ENCODE measurements at regions not wholly inside any gene's neighbourhood (a gene's known extent, or its start where the extent isn't known, plus 50 kb on each side); places are given as distances from the start of the nearest gene placed in this dataset.
A peak's percentile ranks its signal among the peaks of the same experiment; 100 is the strongest.

DNA sequence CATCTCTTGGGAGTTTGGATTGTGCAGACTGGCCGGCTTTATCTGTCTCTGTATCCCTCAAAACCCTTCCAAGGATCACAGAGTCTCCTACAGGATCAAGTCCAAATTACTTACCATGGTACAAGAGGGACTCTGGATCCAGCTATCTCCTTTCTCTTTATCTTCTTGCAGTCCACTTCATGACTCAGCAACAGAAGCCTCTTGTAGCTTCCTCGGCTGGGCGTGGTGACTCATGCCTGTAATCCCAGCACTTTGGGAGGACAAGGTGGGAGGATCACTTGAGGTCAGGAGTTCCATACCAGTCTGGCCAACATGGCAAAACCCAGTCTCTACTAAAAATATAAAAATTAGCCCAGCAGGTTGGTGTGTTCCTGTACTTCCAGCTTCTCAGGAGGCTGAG lies 189.7 kb downstream of the BCAT1 start:
- no peak for DNase-seq

DNA sequence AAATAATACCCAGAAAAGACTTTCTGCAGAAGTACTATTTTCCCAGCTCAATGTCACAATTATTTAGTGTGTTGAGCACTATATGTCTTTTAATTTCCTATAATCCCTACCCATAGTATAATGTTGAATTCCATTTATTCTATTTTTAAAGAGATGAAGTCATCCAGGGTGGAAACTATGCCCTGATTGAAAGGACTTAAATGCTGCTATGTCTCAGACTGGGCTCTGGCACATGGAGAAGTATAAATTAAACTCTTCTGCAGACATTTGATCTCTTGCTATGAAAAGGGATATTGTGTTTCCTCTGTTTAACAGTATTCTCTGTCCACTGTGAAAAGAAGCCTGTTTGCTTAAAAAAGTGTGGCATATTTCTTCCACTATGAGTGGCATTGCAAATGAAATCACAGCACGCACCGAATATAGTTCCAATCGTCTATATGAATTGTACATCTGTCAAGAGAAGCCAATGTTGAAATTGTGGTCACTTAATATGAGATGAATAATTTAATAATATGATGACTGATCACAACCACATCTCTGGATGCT lies 192.3 kb downstream of the BCAT1 start:
- no peak for DNase-seq

DNA sequence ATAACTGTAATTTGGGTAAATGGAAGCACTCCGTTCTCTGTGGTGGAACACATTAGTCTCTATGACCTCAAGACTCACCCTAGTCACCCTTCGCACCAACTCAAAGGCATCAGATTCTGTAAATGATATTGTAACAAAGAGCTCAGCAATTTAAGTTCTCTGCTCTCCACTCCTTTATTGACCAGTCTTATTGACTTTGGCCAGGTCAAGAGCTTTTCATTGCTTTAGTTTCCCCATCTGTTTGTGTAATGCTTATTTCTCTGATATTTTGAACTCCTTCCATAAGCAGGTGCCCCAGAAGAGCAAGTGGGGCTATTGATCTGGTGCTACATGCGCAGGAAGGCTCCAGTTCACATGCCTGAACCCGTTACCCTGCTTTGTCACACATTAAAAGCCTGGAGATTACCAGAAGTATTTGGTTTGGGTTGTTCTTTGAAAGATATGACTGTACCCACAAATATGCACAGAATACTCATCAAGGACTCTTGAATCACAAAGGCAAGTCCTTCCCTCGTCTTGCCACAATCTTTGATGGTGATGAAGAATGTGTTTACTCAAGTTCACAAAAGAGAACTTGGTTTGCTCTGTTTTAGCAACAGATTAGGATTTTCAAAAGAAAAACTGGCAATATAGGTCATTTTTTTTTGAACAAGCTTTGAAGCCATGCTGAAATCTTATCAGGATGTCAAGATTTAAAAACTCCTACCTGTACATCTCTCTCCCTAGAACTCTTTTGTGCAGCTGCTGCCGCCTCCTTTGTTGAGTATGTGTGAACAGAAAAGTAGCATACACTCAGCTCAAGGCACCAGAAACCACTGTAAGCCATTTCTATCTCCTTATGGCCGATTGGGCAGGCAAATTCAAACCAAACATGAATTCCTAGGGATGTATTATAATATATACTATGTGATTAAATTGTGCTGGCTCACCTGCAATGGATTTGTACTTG lies 193.9 kb downstream of the BCAT1 start:
- no peak for DNase-seq

DNA sequence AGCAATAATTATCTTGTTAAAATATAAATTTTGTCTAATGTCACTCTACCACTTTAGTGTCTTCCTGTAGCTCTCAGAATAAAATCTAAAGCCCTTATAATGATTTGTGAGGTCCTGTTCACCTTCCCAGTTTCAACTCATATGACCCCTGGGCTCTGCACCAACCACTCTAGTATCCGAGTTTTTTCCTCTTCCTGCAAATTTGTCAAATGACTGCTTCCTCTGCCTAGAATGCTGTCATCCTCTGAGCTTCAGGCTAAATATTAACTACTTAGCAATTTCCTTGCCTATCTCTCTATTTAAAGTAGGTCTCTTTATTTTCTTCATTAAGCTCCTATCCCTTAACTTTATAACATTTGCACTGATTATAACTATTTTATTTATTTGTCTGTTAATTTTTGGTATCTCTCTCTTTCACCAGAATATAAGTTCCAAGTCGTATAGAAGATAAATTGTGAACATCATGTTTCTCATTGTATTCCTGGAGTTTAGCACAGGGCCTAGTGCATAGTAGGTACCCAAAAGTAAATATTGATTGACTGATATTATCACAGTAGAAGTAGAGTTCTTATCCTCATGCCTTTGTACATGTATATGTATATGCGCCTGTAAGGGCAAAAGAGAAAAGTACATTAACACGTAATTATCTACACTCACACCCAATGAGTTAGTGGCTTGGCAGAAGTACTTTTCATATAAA lies 196.0 kb downstream of the BCAT1 start:
- no peak for DNase-seq

DNA sequence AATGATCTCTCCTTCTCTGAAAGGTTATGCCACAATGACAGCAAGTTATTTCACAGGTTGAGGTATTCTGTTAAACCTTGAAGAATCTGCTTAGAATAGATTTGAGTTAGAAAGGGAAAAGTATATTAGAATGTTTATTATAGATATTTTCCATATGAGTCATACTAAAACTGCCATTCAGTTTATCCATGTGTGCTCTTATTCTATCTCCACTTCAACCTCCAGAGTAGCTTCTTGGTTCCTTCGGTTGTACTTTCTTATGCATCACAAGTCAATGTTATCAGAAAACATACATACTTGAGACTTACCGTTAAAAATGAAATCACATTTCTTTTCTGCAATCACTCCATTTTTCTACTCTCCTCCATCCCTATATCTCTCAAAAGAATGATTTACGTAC lies 197.7 kb downstream of the BCAT1 start:
- no peak for DNase-seq

DNA sequence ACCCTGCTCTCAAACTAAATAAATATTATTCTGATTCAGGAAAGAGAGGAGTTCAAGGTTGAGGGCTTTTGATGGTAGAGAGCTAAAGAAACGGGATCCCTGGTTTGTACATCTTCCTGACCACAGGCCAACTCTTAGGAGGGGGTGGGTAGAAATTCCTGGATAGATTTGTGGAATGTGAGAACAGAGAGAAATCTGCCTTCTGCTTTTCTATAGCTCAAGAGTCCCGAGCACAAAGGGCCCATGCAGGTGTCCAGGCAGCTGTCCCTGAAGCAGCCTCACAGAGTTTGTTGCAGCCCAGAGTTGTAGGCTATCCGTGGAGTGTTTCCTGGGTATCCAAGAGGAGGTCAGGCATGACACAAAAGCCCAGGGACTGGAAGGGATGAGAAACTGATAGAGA lies 198.6 kb downstream of the BCAT1 start:
- no peak for DNase-seq

DNA sequence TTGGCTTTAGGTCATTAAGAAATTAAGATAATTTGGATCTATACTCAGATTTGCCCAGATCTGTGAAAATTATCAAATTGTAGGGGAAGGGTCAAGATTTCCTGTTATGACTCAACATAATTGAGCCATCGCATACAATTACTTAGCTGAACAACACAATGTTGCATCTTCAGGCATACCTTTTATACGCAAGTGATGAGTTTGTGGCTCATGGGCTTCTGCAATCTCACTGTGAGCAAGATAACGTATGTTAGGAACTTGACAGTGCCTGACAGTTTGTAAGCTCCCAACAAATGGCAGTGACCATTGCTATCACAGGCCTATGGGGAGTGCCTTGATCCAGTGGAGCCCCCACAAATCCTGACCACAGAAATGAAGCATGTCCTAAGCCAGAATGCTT lies 199.7 kb downstream of the BCAT1 start:
- DNase-seq, result no peak

DNA sequence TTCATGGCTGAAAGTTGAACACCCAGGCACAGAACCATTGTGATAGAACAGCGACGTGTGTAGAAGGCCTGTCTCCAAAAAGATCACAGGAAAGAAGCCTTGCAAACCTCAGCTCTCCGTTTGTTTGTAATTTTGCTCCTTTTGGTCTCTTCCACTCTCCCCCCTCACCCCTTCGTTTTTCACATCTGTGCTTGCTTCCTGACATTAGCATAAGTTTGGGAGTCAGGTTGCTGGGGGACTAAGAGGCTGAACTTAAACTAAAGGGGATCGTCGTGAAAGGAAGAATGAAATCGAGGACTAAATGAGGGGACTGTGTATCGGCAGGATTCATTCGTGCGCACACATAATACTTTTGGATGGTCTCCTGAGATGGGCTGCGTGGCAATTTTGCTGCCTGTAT lies 200.6 kb downstream of the BCAT1 start:
- no peak for DNase-seq

DNA sequence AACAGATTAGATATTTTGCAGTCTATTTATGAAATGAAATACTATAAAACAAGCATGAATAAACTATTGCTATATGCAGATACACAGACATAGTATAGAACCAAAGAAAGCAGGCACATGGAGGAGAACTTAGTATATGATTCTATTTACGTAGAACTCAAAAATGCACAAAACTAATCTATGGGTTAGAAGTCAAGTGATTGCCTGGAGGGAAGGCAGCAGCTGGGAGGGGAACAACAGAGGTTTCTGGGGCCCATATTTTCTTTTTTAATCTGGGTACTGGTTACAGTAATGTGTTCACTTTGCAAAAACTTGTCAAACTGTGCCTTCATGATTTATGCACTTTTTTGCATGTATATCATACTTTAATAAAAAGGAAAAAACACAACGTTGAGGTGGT lies 202.0 kb downstream of the BCAT1 start:
- DNase-seq, result no peak

DNA sequence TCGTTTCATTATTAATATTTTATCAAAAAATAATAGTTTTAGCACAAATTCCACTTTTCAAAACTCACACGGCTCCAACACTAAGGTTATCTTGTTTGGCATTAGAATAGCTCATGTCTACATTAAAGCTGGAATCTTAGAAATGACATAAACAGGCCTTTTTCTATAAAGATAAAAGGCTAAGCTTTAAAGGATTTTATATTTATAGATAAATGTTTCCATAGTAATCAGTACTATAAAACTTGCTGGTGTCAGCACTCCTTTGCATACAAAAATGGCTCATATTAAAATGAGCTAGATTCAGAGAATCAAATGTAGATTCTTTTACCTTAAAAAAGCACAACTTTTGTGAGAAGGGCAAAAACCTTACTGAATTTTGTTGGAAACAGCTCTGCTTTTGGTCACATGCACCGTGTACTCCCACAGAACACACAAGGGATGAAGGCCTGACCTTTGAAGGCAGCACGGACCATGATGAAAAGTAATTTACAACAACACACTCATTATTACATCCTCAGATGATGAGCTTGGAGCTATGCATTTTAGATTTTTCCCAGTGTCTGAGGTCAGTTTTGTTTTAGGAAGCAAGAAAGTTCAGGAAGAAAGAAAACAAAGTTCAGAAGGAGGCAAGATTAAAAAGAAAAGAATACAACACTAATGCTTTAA lies 202.8 kb downstream of the BCAT1 start:
- no peak for DNase-seq

DNA sequence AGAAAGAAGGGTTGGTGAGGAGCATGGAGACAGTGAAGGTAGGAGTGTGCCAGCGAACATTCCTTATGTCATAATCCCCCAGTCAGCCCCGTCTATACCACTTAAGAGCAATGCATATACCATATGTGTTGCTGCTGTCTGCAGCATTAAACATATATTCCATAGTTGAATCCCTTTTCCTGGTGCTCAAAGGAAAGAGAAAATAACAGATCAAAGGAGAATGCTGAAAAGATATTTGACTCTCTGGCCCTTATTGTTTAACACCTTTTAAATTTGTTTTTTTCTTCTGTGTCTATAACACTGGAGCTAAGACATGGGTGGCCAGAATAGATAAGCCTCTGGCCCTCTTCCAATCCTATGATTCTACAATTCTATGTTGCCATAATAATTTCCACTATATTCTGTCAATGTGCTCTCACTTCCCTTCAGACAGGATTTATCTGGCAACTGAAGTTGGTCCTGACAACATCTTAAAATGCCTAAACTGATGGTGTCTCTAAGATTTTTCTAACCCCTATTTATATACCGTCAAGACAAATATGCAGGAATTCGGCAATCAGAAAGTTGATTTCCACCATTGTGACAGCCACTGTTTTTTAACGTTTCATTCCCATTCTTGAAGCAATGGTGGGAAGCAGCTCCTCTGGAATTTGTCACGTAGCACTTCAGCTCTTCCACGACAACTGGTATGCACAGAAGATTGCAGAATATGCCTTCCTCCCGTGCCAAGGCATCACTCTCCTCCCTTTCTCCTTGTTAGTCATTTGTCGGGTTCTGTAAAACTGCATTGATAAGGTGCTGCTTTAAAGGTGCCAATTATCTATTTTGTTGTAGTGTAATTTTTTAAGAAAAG lies 204.7 kb downstream of the BCAT1 start:
- DNase-seq, result no peak

DNA sequence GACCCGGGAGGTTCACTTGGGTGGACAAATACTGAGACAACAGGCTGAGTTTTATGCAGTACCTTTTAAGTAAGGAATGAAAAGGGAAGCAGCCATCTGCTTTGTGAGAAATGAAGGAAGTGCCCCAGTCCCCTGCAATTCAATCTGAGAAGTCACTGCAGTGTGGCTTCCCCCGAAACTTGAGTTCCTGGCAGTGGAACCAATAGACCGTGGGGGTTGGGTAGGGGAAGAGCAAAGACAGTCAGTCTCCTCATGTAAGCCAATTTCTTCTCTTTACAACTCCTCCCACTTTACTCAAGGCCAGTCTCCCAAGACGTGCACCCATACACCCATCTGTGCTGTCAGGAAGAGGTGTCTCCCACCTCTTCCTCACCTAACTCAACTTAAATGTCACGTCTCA lies 206.5 kb downstream of the BCAT1 start:
- DNase-seq, result no peak

DNA sequence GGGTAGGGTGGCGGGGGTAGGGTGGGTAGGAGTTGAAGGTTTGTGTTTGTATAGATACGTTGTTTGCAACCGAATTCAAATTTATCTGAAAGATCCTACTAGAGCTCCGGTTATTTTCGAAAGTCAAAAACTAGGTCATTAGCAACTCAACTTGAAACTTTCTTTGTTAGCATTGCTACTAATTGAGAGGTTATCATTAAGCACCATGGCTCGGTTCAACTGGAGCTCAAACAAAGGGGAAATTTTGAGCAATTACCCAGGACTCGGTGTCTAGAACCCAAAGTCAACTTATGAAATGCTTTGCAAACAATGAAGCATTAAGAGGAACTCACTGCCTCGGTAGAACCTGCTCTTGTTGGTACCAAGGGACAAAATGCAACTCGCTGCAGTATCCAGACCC lies 207.7 kb downstream of the BCAT1 start:
- no peak for DNase-seq

DNA sequence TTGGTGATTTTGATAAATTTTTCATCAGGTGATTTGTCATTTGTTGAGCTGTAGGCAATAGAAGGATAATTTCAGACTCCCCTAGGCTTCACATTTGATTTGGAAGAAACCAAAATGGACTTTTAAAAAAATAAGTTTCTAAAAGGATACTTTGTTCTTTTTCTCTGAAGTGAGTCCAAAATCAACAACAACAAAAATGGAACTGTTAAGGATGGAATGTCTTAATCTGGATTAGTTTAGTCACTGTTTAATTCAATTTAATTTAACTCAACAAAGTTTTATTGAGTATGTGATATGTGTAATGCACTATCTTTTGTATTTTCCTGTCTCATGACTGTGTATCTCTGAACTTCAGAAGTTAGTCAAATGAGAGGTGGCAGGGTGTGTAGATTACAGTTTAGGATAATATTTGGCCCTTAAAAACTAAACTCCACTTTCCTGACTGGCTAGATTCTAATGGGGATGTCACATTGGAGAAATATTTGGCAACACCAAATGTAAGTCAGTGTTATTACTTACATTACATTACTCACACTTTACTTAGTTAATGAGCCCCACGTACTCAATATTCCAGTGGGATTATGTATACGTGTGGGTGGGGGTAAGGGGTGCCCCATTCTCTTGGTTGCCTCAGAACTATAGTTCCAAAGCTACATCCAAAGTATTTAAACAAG lies 209.7 kb downstream of the BCAT1 start:
- no peak for DNase-seq

DNA sequence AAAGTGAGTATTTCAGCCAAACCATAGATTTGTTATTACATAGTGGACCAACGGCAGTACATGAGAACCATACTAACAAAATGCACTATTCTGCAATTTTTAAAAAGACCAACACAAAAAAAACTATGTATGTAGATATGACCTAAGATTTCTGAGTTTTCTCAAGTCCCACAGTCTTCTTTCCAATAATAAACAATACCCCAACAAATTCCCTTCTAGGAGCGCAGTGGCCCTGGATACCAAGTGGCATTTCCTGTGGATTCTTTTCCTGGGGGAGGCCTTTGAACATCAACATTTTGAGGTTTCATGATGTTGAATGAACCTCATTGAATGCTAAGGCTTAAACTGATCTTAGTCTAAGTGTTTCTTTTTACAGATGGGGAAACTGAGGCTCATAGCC lies 210.5 kb downstream of the BCAT1 start:
- no peak for DNase-seq

DNA sequence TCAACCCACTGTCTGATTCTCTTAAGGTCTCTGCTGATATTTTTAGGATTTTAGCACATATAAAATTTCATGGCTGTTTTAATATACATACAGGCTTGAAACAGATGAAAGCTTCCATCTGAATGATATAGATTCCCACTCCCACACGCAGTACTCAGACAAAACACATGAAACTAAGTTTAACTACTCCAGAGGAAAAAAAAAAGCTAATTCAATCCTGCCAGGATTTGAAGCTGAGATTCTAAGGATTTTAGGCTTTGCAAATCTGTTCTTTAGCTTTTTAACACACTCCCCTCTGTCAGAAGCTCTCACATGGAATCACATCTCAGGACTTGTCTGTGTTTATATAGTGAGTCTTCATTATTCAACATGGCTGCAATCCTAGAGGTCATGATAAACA lies 217.3 kb downstream of the BCAT1 start:
- no peak for DNase-seq

DNA sequence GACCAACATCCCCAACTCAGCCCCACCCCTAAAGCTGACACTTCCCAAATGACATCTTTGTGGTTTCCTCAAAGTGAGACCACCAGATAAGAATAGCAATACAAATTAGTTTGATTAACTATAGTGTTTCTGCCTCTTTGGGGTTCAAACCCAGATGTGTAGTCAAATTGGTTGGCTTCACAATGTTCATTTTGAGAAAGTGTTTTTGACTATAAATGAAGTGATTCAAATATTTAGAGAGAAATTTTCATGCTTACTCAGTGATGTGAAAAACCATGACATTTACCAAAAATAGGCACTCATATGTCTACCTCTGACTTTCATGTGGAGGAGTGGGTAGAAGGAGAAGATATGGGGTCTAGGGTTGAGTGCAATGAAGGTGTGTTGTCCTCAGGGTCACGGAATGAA lies 218.4 kb downstream of the BCAT1 start:
- DNase-seq, result no peak

DNA sequence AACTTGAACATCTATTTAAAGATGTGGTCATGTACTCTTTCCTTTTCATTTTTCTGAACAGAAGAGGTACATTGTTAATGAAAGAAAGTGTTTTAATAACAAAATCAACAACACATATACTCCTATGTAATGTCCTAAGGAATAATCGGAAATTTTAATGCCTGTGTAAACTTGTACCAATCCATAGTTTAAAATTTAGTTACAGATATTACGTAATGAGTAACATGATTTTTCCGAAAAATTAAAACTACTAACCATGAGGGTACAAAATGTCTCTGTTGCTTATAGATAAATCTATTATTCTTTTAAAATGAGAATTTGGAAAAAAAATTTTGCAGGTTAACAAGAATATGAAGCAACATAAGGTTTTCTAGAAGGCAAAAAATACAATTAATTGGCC lies 220.1 kb downstream of the BCAT1 start:
- no peak for DNase-seq

DNA sequence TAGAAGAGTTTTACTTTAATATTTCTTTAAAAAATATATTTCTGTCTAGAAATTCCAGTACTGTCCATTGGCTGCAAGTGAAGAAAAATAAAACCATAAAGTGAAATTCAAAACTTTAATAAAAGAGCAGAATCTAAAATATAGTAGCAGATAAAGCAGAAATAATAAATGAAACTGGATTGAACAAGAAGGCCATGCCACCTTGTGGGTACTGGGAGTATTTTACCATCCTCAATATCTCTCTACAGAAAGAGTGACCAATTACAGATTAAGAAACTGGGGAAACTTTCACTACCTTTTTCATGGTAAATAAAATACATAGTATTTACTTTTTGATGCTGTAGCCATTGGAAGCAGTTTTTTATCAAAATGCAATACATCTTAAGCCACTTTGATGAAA lies 220.5 kb downstream of the BCAT1 start:
- DNase-seq, result peak; percentile 8

DNA sequence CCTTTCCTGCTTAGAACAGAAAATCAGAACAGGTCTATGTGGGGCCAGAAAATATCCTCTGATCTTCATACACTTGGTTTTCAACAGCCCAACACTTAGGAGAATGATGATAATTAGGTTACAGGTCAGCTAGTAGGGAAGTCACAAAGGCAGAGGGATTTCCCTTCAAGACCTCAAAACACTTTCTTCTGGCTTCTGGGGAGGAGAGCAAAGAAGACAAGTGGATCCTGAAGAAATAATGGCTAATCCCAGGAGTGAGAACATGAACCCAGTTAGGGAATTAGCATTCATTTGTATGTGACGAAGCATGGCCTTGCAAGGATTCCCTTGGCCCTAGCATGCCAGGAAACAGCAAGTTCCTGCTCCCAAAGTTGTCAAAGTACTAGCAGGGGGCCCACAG lies 223.3 kb downstream of the BCAT1 start:
- DNase-seq, result no peak

DNA sequence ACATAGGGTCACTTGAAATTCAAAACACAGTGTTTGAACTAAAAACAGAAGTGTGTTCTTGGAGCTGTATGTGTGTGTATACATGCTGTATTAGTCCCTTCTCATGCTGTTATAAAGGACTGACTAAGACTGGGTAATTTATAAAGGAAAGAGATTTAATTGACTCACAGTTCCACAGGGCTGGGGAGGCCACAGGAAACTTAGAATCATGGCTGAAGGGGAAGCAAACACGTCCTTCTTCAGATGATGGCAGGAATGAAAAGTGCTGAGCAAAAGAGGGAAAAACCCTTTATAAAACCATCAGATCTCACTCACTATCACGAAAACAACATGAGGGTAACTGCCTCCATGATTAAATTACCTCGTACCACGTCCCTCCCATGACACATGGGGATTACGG lies 224.1 kb downstream of the BCAT1 start:
- DNase-seq, result no peak

DNA sequence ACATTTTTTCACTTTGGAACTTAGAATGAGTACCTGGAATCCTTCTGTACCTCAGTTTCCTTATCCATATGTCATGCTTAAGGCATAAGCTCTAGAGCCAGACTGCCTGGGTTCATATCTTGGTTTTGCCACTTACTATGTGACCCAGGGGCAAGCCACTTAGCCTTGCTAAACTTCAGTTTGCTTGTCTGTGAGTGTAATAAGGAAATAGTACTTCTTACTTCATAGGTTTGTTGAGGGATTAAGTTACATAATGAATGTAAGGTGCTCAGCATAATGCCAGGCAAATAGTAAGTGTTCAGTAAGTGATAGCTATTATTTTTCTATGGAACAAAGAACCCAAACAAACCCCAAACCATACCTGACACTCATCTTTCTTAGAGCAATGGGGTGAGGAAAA lies 225.1 kb downstream of the BCAT1 start:
- no peak for DNase-seq

Data from amniotic stem cell (primary cell).